Activated T-cell treated with anti-CD3 and anti-CD28 coated beads for 48 hours (primary cell): ENCODE measurements at regions not wholly inside any gene's neighbourhood (a gene's known extent, or its start where the extent isn't known, plus 50 kb on each side); places are given as distances from the start of the nearest gene placed in this dataset.
"Not testable (repeated sequence)": the region's sequence is repeated elsewhere in the genome, so short reads cannot be mapped to it uniquely, and the experiment has no call there.

Source experiments
- DNase-seq: peaks from one replicate; pipeline ENCODE4 v3.0.0-alpha.2; 2020; ENCODE audit warnings: low read depth

DNA sequence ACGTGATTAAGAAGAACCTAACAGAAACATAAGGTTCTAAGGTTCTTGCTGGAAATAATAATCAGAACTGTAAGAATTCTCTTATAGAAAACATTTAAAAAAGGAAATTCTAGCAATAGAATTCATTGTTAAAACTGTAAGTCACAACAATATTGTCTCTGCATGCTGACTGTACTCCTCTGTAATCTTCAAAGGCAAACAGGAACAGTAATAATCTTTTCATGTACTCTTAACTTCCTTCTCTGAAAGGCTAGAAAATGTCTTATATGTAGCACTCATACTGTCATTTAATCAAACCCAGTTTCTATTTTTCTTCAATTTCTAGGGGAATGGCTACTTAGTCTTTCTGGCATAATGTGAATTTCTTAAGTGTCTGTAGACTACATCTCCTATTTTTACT lies 103.5 kb upstream of the AGAP9 start:
- not testable (repeated sequence) for DNase-seq

DNA sequence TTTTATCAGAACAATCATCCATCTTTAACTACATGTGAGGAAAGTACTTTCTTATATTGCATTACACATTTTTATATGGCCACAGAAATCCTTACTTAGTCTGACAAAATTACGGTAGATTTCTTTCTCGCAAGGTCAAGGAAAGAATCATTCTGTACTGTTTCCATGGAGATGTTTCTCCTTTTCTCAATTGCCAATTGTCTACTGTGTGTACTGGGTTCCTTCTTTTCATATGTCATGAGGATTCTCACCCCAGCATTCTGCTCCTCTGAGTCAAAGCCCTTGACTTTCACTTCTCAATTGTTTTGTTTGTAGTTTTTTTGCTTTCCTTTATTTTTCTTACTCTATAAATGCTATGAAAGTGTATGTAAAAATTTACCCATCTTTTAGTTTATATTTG lies 99.3 kb upstream of the AGAP9 start:
- DNase-seq: not testable (repeated sequence)

DNA sequence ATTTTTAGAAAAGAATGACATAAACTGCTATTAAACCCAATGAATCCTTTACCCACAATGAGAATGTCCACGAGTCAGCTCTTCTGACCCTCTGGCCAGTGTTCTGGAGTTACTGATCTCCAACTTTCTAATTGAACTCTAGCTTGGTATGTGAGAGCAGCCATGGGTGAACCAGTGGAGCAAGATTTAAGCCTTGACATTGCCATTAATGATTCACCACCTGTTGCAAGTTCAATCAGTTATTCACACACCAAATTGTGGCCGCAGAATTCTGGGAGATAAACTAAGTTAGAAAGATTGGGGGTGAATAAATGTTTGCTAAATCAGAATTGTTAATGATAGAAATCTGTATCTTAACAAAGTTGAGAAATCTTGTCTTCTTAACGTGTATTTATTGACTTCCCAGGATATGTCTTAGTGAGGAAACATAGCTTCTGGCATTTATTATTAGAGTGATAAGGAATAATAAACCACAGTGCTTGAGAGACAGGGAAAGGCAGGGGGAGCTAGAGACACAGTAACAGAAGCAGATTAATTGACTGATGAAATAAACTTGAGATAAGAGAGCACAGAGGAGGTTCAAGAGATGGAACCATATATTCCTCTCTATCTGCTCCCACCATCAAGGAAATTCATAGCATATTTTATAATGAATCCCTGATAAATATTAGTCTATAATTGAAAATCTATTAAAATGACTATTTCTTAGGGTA lies 96.0 kb upstream of the AGAP9 start:
- DNase-seq: not testable (repeated sequence)

DNA sequence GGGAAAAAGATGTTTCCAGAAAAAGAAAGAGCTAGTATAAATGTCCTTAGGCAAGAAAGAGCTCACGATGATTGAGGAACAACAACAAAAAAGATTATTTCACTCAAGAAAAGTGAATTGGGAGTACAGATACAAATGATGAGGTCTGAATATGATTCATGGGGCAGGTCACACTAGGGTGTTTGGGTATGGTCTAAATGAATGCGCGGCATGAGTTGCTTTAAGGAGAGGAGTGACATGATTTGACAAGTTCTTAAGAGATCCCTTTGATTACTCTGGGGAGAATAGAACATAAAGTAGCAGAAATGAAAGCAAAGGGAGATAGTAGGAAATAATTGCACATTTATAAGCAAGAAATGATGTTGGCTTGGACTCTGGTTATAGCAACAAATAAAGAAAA lies 85.9 kb upstream of the AGAP9 start:
- DNase-seq: not testable (repeated sequence)

DNA sequence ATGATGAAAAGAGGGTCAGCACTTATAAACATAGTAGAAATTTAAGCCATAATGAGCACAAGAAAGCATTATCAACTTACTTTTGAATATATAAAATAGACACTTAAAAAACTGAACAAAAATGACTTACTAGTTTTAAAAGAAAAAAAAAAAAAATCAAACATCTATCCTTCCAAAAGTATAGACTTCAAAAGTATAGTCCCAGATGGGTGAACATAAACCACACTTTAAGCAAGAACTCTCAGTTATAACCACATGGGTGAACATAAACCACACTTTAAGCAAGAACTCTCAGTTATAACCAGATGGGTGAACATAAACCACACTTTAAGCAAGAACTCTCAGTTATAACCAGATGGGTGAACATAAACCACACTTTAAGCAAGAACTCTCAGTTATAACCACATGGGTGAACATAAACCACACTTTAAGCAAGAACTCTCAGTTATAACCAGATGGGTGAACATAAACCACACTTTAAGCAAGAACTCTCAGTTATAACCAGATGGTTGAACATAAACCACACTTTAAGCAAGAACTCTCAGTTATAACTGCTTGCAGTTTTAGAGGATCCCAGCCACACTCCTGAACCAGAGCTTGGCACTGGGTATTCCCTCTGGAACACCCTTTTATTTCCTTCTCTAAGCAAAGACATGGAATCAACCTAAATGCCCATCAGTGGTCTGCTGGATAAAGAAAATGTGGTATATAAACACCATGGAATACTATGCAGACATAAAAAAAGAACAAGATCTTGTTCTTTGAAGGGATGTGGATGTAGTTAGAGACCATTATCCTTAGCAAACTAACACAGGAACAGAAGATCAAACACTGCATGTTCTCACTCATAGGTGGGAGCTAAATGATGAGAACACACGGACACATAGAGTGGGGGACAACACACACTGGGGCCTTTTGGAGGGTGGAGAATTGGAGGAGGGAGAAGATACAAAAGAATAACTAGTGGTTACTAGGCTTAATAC lies 82.6 kb upstream of the AGAP9 start:
- not testable (repeated sequence) for DNase-seq

DNA sequence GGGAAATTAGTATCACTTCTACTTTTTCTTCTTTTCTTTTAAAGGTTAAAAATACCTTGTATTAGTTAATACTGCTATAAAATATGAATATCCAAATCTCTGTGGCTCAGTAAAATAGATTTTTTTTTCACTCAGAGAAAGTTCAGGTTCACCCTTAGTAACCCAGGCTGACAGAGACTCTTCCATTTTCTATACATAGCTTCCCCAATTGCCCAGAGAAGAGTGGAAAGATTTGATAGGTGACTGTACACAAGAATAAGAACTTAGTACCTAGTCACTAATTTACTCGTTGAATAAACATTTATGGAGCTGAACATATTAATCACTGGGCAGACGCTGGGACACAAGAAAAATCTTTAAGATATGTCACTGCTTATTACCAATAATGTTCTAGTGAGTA lies 77.2 kb upstream of the AGAP9 start:
- not testable (repeated sequence) for DNase-seq

DNA sequence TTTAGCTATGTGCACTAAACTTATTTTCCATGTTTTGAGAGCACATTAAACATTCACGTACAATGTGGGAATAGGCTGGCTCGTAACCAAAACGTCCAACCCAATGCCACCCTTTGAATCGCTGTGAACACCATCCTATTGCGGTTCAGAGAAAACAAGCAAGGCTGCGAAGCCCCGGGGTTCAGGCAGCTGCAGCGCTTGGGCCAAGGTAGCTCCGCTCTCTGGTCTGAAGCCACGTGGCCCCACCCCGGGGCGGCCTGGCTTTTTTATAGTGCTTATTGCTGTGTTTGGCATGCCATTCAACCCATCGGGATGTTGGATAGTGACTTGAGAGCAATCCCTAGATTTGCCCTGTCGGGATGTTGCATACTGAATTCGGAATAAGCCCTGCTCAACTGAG lies 76.7 kb upstream of the AGAP9 start:
- not testable (repeated sequence) for DNase-seq

DNA sequence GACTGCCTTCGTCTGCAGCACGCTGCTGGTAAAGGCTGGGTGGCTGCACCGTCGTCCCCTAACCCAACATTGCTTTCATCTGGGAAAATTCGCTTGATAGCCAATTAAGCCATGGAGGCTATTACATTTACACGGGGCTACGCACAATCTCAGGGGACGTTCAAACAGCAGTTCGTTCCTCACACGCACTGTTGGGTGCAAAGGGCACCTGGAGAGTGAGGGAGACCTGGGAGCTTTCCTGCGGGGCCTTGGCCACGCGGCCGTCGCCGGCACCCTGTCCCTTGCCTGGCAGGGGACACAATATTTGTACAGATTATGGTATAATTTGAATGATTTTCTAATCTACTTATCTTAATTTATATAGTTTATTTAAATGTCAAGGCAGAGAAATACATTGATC lies 76.2 kb upstream of the AGAP9 start:
- DNase-seq: not testable (repeated sequence)

DNA sequence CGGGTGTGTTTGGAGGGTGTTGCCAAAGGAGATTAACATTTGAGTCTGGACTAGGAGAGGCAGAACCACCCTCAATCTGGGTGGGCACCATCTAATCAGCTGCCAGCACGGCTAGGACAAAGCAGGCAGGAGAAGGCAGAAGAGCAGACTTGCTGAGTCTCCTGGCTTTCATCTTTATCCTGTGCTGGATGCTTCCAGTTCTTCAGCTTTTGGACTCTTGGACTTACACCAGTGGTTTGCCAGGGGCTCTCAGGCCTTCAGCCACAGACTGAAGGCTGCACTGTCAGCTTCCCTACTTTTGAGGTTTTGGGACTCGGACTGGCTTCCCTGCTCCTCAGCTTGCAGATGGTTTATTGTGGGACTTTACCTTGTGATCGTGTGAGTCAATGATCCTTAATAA lies 70.4 kb upstream of the AGAP9 start:
- not testable (repeated sequence) for DNase-seq

DNA sequence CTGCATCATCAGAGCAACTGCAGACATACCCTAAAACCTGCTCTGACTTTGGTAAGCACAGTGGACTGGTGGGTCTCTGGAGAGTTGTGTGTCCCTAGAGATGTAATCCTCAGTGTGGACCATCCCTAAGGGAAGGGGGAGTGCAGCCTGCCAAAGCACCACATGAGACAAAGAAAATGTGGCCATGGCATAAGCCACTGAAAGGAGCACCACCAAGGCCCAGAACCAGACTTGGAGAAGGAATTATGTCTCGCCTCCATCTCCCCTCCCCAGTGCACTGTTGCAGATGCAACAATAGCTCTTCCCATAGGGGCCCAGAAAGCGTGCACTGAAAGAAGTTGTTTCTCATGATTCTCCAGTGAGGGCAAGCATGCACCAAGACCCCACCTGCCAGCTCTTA lies 69.7 kb upstream of the AGAP9 start:
- DNase-seq: not testable (repeated sequence)

DNA sequence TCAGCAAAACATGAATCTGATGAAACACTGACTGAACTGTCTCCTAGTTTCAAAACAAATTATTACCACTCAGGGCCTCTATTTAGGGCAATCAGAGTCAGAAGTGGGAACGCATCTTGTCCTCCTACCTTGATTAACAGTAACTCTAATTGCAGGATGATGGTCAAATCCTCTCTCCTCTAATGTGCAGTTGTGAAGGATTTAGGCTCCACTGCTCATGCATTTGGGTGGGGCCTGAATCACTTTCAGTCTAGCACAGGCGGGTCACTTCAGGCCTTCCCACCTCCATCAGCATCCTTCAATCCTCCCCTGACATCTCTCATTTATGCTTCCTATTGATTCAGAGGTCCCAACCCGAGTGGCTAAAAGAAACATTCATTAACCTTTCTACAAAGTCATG lies 67.5 kb upstream of the AGAP9 start:
- DNase-seq: not testable (repeated sequence)

DNA sequence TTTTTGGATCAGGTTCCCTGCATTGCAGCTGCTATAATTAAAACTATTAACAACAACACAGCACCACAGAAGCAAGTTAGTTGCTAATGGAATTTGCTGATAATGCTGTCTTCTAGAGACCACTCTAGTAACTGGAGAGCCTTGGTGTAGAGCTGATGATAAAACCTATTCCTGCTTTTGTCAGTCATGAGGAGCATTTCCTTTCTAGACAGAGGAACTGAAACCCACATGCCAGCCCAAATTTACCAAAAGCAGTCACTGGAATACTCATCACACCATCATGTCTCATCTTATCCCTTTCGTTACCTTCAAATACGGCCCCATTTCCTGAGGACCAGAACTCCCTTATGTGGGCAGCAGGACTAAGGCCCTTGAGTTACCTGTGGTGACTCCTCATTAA lies 67.1 kb upstream of the AGAP9 start:
- DNase-seq: not testable (repeated sequence)

DNA sequence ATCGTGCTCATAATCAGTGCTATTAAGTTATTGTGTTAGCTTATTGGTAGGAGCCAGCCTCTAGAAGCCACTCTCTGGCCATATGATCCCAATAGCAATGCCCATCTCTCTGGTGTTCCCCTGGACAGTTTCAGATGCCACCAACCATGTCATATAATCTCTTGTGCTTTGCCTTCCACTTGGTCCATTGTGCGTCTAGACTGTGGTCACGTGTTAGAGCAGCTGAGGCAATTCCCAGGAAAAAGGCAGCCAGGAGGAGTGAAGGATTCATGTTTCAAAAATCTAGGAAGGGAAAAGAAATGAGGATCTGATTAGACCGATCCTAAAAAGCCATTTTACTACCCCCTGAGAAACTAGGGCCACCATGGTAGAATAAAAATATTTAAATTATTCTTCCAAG lies 58.6 kb upstream of the AGAP9 start:
- DNase-seq: not testable (repeated sequence)

DNA sequence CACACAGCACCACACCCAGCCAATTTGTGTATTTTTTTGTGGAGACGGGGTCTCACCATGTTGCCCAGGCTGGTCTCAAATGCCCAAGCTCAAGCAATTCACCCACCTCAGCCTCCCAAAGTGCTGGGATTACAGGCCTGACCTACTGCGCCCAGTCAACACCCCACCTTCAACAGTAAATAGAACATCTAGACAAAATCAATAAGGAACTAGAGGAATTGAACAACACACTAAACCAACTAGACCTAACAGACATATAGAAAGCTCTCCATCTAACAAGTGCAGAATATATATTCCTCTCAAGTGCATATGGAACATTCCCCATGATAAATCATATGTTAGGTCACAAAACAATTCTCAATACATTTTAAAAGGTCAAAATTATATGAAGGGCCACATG lies 56.6 kb upstream of the AGAP9 start:
- not testable (repeated sequence) for DNase-seq

DNA sequence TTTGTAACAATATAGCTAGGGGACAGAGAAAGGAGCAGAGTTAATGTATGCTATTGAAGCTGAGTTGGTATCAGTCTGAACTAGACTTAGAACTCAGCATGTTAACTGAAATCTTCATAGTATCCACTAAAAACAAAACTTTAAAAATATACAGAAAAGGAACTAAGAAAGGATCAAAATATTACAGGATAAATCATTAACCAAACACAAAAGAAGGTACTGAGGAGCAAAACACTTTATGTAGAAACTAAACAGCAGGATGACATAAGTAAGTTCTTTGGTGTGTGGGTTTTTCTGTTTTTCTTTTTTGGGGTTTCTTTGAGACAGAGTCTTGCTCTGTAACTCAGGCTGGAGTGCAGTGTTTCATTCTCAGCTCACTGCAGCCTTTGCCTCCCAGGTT lies 55.1 kb upstream of the AGAP9 start:
- not testable (repeated sequence) for DNase-seq
